ENCODE measurements at regions not wholly inside any gene's neighbourhood (a gene's known extent, or its start where the extent isn't known, plus 50 kb on each side); places are given as distances from the start of the nearest gene placed in this dataset.

GRCh38 chr4:79023799-79024770 is 84.8 kb upstream of the PAQR3 start:
- DNase-seq = no peak

DNA sequence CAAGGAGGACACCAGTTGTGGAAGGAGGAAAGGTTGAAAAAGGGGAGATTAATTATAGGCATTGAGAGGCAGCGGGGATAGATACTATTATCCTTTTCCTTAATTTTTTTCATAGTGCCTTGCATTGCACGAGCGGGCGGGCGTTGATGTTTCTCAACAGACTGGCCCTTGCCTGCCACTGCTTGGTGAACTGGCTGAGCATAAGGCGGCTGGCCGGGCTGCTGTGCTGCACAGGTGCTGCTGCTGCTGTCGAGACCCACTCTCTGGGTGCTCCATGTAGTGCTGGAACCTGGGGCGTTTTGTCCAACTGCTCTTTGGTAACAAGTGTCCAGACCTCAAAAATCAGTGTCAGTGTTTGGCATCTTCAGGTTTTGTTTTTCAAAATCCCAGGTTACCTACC is 83.3 kb upstream of the PAQR3 start:
- no peak for DNase-seq

DNA sequence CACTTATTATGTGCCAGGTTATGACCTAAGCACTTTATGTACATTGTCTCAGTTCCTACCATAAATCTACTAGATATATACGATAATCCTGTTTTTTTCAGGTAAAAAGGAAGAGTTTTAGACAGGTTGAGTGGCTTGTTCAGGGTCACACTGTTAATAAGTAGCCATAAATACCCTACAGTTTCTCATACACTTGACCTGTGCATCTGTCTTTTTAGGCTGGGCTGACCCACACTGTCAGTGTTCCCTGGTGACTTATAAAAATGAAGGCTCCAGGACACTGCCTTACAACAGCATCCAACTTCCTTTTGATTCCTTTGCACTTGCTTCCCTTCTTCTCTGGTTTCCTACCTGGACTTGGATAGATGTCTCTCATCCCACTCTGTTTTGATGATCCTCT is 78.2 kb upstream of the PAQR3 start:
- no peak for DNase-seq

- no peak for DNase-seq
Observed at GRCh38 chr4:79016878-79017277, 77.6 kb upstream of the PAQR3 start.

DNA sequence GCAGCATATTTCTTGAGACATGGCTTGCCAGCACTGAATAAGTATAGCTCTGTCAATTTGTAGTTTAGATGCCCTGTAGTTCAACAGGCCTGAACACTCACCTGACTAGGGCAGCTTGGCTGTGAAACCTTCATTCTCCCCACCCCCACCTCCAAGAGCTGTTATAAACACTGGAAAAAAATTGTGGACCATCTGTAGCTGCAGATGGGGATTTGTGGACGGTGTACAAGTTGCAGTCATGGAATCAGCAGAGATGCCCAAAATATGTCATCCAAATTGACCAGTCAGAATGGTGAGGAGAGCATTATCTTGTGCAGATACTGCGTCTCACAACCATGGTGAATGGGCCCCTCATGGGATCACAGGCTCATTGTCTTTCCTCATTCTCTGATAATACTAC is 76.2 kb upstream of the PAQR3 start:
- no peak for DNase-seq

- no peak for DNase-seq
Observed at GRCh38 chr4:79014230-79014629, 75.0 kb upstream of the PAQR3 start.

DNA sequence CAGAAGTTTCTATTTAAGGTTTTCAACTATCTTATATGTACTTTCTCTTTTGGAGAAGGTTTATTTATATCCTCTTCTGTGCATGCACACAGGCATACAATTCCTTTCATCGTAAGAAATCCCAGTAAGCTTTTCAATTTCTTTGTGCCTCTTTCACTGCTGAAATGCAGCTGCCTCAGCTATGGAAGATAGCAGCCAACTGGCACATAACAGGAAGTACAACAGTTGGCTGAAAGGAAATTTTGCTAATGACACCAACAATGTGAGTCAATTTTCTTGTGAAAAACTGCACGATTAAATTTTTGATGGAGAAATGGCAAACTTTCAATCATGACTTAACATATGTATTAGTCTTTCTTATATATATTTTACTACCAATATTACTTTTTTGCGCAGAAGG is 74.5 kb upstream of the PAQR3 start:
- DNase-seq = no peak

- no peak for DNase-seq
Observed at GRCh38 chr4:78990938-78991810, 51.9 kb upstream of the PAQR3 start.

- no peak for DNase-seq
Observed at GRCh38 chr4:78989697-78990270, 50.5 kb upstream of the PAQR3 start.
